Left cardiac atrium (tissue), 4 donors: ENCODE measurements at regions not wholly inside any gene's neighbourhood (a gene's known extent, or its start where the extent isn't known, plus 50 kb on each side); places are given as distances from the start of the nearest gene placed in this dataset.

Experiments
- ATAC-seq, 2 donors: fragments of 200-7000 bp; cut with Tn5 transposase; one replicate each; pipeline ENCODE4 v1.9.1; 2020; ENCODE audit warnings: mild to moderate bottlenecking in 2 of 2, moderate library complexity in 2 of 2
- DNase-seq: peaks from one replicate; pipeline ENCODE4 v3.0.0-alpha.2; 2020
- intact Hi-C, 2 donors: fragments of 100-400 bp; cut with DNase I; formaldehyde crosslinking; loops; one replicate each; pipeline versions ENCODE4 v1.14.1 to v1.15.1; 2022 to 2023
- donor health status: DM: no; HTN: yes; CAD: no.
- donor health status: DM: no; HTN: yes; CAD: no; lungs with severe emphysema.
- donor health status: DM: yes; HTN: yes; CAD: no.
- donor health status: Dilated cardiomyopathy.

- intact Hi-C loops = no loop called here
- no peak for ATAC-seq
- DNase-seq = no peak
Observed at GRCh38 chr3:98966862-98967546, 65.5 kb upstream of the DCBLD2 start.

GRCh38 chr3:98966434-98966833 lies 64.9 kb upstream of the DCBLD2 start:
- intact Hi-C loops = no loop called here
- DNase-seq (no peak), ATAC-seq (no peak)

- no peak for DNase-seq
- intact Hi-C loops = no loop called here
- ATAC-seq = no peak
Observed at GRCh38 chr3:98964784-98965183, 63.3 kb upstream of the DCBLD2 start.

- DNase-seq = no peak
- no peak for ATAC-seq
- intact Hi-C loops = no loop called here
Observed at GRCh38 chr3:98963546-98963945, 62.1 kb upstream of the DCBLD2 start.

GRCh38 chr3:98962951-98963350 lies 61.5 kb upstream of the DCBLD2 start:
- ATAC-seq (no peak), DNase-seq (no peak)
- intact Hi-C loops = no loop called here

- intact Hi-C loops = no loop called here
- ATAC-seq = no peak
- DNase-seq = no peak
Observed at GRCh38 chr3:98962189-98962930, 60.9 kb upstream of the DCBLD2 start.

- ATAC-seq = no peak
- intact Hi-C loops = no loop called here
- DNase-seq = no peak
Observed at GRCh38 chr3:98961161-98962155, 60.0 kb upstream of the DCBLD2 start.

GRCh38 chr3:98957681-98958080 lies 56.2 kb upstream of the DCBLD2 start:
- ATAC-seq = no peak
- DNase-seq = no peak
- intact Hi-C loops = no loop called here

- no peak for DNase-seq
- intact Hi-C loops = no loop called here
- no peak for ATAC-seq
Observed at GRCh38 chr3:98956008-98956407, 54.5 kb upstream of the DCBLD2 start.

- ATAC-seq (no peak), DNase-seq (no peak)
- intact Hi-C loops = no loop called here
Observed at GRCh38 chr3:98954791-98955604, 53.5 kb upstream of the DCBLD2 start.

- ATAC-seq = no peak
- no peak for DNase-seq
- intact Hi-C loops = no loop called here
Observed at GRCh38 chr3:98954242-98954641, 52.7 kb upstream of the DCBLD2 start.

GRCh38 chr3:98952404-98952803 lies 50.9 kb upstream of the DCBLD2 start:
- DNase-seq (no peak), ATAC-seq (no peak)
- intact Hi-C loops = no loop called here
